IPS-NIHi11 (cell line): ENCODE measurements at regions not wholly inside any gene's neighbourhood (a gene's known extent, or its start where the extent isn't known, plus 50 kb on each side); places are given as distances from the start of the nearest gene placed in this dataset.
A peak's percentile ranks its signal among the peaks of the same experiment; 100 is the strongest.
"Not testable (repeated sequence)": the region's sequence is repeated elsewhere in the genome, so short reads cannot be mapped to it uniquely, and the experiment has no call there.

Source experiments
- DNase-seq: peaks from one replicate; pipeline ENCODE4 v3.0.0; 2012; ENCODE audit warnings: mixed read lengths, low spot score

DNA sequence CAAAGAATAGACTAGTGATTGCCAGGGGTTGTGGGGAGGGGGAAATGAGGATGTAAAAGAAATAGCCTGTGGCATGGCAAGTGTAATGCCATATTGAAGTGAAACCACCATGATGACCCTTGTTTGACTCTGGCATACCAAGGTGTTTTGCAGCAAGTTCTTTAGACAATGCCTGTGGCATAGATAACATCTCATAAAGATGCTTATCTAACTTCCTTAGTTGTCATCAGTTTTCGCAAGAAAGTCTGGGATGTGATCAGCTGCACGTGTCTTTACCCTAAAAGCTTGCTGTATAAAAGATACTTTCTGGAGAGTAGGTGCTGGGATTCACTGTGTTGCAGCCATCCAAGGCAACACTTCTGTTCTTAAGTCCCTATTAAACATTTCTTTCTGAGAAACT lies 176.1 kb upstream of the MAGEB16 start:
- DNase-seq = no peak

GRCh38 chrX:35622601-35623000 lies 175.5 kb upstream of the MAGEB16 start:
- no peak for DNase-seq

DNA sequence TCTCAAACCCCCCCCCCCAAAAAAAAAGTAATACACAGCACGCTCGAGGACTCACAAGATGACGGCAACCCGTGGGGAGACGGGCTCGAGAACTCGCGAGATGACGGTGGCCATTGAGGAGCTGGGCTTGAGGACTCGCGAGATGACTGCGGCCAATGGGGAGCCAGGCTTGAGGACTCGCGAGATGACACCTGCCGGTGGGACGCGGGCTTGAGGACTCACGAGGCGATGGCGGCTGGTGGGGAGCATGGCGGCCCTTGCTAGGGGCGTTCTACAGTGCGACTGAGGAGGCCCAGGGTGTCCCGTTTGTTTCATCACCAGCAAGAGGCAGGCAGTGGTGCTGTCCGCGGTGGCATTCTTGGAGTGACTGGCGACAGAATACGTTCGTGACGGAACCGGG lies 172.4 kb upstream of the MAGEB16 start:
- peak; percentile 2 for DNase-seq

DNA sequence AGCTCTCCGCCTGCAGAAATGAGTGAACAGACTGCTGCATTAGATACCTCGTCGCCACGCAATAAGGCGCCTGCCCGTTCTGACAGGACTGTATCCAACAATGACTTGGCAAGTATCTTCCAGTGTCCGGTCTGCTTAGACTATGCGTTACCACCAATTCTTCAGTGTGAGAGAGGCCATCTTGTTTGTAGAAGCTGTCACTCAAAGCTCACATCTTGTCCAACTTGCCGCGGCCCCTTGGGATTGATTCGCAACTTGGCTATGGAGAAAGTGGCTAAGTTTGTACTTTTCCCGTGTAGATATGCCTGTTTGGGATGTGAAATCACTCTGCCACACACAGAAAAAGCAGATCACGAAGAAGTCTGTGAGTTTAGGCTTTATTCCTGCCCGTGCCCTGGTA lies 172.0 kb upstream of the MAGEB16 start:
- DNase-seq = no peak

GRCh38 chrX:35635971-35636370 lies 162.2 kb upstream of the MAGEB16 start:
- not testable (repeated sequence) for DNase-seq

GRCh38 chrX:35664833-35665232 lies 133.3 kb upstream of the MAGEB16 start:
- DNase-seq = peak; percentile 4

- DNase-seq = no peak
These were observed 132.8 kb upstream of the MAGEB16 start for GRCh38 chrX:35665311-35665710.

GRCh38 chrX:35670889-35671288 lies 127.3 kb upstream of the MAGEB16 start:
- DNase-seq = no peak

GRCh38 chrX:35675151-35675550 lies 123.0 kb upstream of the MAGEB16 start:
- DNase-seq = no peak

DNA sequence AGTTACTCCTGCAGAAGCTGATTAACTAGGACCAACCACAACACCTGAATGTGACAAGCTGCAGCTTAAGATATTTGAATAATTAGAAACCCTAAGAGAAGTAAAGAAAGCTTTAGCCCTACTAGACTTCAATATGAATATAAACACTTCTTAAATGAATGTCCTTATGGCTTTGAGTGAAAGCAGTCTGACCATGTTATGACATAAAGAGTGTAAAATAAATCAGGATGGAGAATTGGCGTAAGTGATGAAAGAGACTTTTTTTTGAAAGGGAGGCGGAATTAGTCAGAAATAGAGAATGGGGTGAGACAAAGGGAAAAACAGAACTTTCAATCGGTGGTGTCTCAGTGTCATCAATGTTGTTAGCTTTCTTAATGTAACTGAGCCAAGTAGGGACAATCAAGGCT lies 117.2 kb upstream of the MAGEB16 start:
- DNase-seq = no peak

DNA sequence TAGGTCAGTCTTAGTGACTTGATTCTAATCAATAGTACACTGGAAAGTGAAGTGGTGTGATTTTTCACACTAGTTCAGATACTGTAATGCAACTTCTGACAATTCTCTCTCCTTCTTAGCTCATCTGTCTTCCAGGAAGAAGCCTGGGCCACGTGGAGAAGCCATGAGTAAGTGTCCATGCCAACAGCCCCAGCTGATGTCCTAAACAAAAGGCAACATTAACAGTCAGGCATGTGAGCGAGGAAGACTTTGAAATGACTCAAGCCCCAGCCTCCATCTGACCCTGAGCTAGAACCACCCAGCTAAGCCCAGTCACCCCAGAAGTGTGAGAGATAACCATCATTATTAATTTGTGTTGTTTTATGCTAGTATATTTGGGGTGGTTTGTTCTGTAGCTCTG lies 115.7 kb upstream of the MAGEB16 start:
- DNase-seq = no peak

GRCh38 chrX:35696760-35697234 lies 101.3 kb upstream of the MAGEB16 start:
- no peak for DNase-seq

DNA sequence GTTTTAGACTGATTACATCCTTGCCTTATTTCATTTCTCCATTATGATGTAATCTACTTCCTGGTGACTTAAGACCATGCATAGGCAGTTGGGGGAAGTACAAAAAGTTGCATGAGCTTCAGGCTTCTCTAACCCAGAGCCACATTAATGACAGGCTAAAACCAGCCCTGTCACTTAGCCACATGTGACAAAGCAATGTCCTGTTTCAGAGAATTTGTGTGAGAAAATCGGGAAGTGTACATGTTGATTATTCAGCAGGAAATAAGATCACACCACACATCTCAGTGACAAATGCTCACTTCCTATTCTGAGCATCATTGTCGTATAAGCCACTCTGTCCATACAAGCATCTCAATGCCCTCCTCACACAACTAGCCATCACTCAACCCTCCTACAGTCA lies 98.5 kb upstream of the MAGEB16 start:
- DNase-seq = no peak

DNA sequence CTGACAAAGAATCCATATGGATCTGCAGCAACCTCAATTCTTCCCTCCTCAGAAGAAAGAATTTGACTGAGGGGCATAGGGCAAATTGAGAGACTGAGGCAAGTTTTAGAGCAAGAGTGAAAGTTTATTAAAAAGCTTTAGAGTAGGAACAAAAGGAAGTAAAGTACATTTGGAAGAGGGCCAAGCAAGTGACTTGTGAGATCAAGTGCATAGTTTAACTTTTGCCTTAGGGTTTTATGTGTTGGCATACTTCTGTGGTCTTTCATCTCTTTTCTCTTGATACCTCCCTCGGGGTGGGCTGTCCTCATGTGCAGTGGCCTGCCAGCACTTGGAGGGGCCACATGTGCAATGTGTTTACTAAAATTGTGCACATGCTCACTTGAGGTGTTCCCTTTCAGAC lies 98.0 kb upstream of the MAGEB16 start:
- DNase-seq = no peak

- no peak for DNase-seq
These were observed 86.9 kb upstream of the MAGEB16 start for GRCh38 chrX:35711281-35711680.

DNA sequence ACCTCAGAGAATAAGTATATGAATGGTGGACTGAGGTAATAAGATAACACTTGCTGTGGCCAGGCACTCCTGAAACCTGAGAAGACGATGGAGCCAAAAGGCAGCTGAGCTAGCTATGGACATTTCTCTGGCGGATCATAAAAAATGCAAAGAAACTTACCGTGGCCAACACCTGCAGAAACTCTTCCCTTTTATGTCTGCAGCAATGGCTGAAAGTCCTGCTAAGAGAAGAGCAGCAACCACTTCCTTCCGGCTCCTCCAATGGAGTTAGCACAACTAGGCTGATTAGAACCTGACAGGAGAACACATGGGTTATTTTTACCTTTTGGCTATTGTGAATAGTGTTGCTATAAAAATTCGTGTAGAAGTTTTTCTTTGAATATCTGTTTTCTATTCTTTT lies 76.0 kb upstream of the MAGEB16 start:
- no peak for DNase-seq

GRCh38 chrX:35726176-35726575 lies 72.0 kb upstream of the MAGEB16 start:
- no peak for DNase-seq

DNA sequence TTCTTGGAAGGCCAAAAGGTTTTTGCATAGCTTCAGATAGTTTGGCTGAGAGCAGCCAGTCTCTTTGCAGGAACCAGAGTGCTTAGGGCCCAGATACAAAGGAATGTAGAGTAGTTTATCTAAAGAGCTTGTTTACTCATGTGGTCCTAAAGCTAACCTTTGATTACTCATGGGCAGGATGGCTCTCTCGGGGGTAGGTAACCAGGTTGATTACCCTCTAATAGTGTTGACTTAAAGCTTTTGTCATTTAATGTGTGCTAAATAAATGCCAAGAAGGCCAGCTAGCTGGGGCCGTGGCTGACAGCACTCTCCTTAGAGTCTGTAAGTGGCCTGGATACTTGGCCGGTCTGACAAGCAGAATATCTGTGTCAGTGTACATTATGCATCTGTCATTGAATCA lies 69.7 kb upstream of the MAGEB16 start:
- DNase-seq = peak; percentile 8

DNA sequence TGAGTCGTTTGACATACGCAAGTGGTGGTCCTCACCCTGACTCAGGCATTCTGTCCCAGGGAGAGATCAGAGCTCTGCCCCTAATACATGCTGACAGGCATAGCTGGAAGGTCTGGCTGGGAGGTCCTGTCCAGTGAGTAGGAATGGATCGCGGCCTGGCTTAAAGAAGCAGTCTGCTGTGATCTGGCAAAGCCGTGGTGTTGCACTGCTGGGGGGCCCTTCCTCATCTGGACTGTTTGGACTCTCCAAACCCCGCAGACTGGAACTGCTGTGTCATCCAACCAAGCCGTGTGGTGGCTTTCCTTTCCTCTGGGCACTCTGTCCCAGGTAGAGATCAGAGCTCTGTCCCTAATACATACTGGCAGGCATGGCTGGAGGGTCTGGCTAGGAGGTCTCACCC lies 64.3 kb upstream of the MAGEB16 start:
- no peak for DNase-seq

DNA sequence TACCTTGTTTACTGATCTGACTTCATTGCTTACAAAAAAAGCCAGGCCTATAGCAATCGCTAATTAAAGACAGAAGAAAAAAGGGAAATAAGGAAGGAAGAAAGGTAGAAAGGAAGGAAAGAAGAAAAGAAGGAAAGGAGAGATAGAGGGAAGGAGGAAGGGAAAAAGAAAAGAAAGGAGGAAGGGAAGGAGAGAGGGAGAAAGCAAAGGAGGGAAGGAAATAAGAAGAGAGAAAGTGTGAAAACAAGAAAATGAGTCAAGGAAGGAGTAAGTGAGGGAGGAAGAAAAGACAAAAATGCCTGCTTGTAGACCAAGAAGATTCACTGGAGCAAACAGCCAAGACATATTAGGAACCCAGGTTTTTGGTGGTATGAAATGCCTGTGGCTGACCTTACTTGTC lies 57.0 kb upstream of the MAGEB16 start:
- DNase-seq = no peak

DNA sequence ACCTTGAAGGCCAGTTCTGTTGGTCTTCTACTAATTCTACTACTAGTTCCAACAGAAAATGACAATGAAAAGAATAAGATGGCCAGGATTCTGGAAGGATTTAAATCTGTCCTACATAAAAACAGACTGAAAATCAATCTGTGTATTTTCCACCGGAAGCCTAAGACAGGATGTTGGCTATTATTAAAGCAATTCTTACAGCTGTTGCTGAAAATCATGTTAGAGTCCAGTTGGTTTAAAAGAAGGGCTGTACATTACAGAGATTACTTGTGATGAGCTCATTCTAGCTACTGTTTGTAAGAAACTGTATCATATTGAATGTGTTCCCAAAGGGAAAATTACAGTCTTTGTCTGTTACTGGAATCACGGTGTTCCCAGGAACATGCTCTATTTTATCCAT lies 54.8 kb upstream of the MAGEB16 start:
- DNase-seq = no peak
